ENCODE measurements at regions not wholly inside any gene's neighbourhood (a gene's known extent, or its start where the extent isn't known, plus 50 kb on each side); places are given as distances from the start of the nearest gene placed in this dataset.

- DNase-seq (ENCODE audit: low spot score) = no peak
Observed at GRCh38 chr4:178273168-178273567, 830.9 kb upstream of the AGA start.

GRCh38 chr4:178275671-178276360 is 833.6 kb upstream of the AGA start:
- no peak for DNase-seq (ENCODE audit: low spot score)

GRCh38 chr4:178280362-178280761 is 838.1 kb upstream of the AGA start:
- peak; percentile 18 for DNase-seq (ENCODE audit: low spot score)

GRCh38 chr4:178288462-178288861 is 846.2 kb upstream of the AGA start:
- no peak for DNase-seq (ENCODE audit: low spot score)

- no peak for DNase-seq (ENCODE audit: low spot score)
Observed at GRCh38 chr4:178293601-178294000, 851.4 kb upstream of the AGA start.

- DNase-seq (ENCODE audit: low spot score) = no peak
Observed at GRCh38 chr4:178296669-178297068, 854.4 kb upstream of the AGA start.

GRCh38 chr4:178306565-178306964 is 864.3 kb upstream of the AGA start:
- peak; percentile 11 for DNase-seq (ENCODE audit: low spot score)

- no peak for DNase-seq (ENCODE audit: low spot score)
Observed at GRCh38 chr4:178309890-178310289, 867.7 kb upstream of the AGA start.

- no peak for DNase-seq (ENCODE audit: low spot score)
Observed at GRCh38 chr4:178311997-178312396, 869.8 kb upstream of the AGA start.

GRCh38 chr4:178314287-178314686 is 872.0 kb upstream of the AGA start:
- DNase-seq (ENCODE audit: low spot score) = no peak

- DNase-seq (ENCODE audit: low spot score) = no peak
Observed at GRCh38 chr4:178316211-178316610, 874.0 kb upstream of the AGA start.

GRCh38 chr4:178320003-178320402 is 877.8 kb upstream of the AGA start:
- no peak for DNase-seq (ENCODE audit: low spot score)

GRCh38 chr4:178322524-178323183 is 880.4 kb upstream of the AGA start:
- no peak for DNase-seq (ENCODE audit: low spot score)

GRCh38 chr4:178329226-178329872 is 887.1 kb upstream of the AGA start:
- DNase-seq (ENCODE audit: low spot score) = no peak

GRCh38 chr4:178333355-178333754 is 891.1 kb upstream of the AGA start:
- no peak for DNase-seq (ENCODE audit: low spot score)

GRCh38 chr4:178339769-178340168 is 897.5 kb upstream of the AGA start:
- DNase-seq (ENCODE audit: low spot score) = no peak

- no peak for DNase-seq (ENCODE audit: low spot score)
Observed at GRCh38 chr4:178340468-178340867, 898.2 kb upstream of the AGA start.

GRCh38 chr4:178344096-178344495 is 901.9 kb upstream of the AGA start:
- no peak for DNase-seq (ENCODE audit: low spot score)

- DNase-seq (ENCODE audit: low spot score) = peak; percentile 7
Observed at GRCh38 chr4:178347111-178347510, 904.9 kb upstream of the AGA start.

- DNase-seq (ENCODE audit: low spot score) = no peak
Observed at GRCh38 chr4:178349601-178350000, 907.4 kb upstream of the AGA start.

- no peak for DNase-seq (ENCODE audit: low spot score)
Observed at GRCh38 chr4:178351185-178351584, 908.9 kb upstream of the AGA start.

- DNase-seq (ENCODE audit: low spot score) = no peak
Observed at GRCh38 chr4:178356725-178357124, 914.5 kb upstream of the AGA start.

- no peak for DNase-seq (ENCODE audit: low spot score)
Observed at GRCh38 chr4:178385481-178385880, 943.2 kb upstream of the AGA start.

All from umbilical cord (tissue), 1 donor.